GM23338 (cell line): ENCODE measurements at regions not wholly inside any gene's neighbourhood (a gene's known extent, or its start where the extent isn't known, plus 50 kb on each side); places are given as distances from the start of the nearest gene placed in this dataset.

Experiments
- ATAC-seq: fragments of 200-7000 bp; cut with Tn5 transposase; 3 replicates; pipeline ENCODE4 v1.9.1; 2020
- DNase-seq: peaks from one replicate; pipeline ENCODE4 v3.0.0-alpha.2; 2015; ENCODE audit warnings: low spot score
- H2AFZ ChIP-seq: fragments of 200-600 bp; sonication (generic); 2 replicates; pipeline ENCODE4 v1.8.0; 2016; ENCODE audit warnings: antibody characterized with exemption, mild to moderate bottlenecking, moderate library complexity
- H3F3A ChIP-seq: fragments of 200-600 bp; sonication (generic); replicated peaks from 2 replicates; pipeline ENCODE4 v1.8.0; 2017; ENCODE audit warnings: antibody characterized with exemption, mixed run types, low read depth
- H3K27ac ChIP-seq: fragments of 200-600 bp; sonication (generic); 2 replicates; pipeline ENCODE4 v1.6.1; 2016; ENCODE audit warnings: low read depth
- H3K27me3 ChIP-seq: fragments of 200-600 bp; sonication (generic); 2 replicates; pipeline ENCODE4 v1.8.0; 2016; ENCODE audit warnings: mild to moderate bottlenecking, mixed run types, moderate library complexity; ENCODE audit not compliant: insufficient read depth
- H3K36me3 ChIP-seq: fragments of 200-600 bp; sonication (generic); 2 replicates; pipeline ENCODE4 v1.8.0; 2016; ENCODE audit warnings: mild to moderate bottlenecking; ENCODE audit not compliant: insufficient read depth
- H3K4me1 ChIP-seq: fragments of 200-600 bp; sonication (generic); 2 replicates; pipeline ENCODE4 v1.8.0; 2016; ENCODE audit warnings: mild to moderate bottlenecking, moderate library complexity; ENCODE audit not compliant: insufficient read depth
- H3K4me2 ChIP-seq: fragments of 200-600 bp; sonication (generic); 2 replicates; pipeline ENCODE4 v1.7.1; 2017; ENCODE audit warnings: mixed run types
- H3K4me3 ChIP-seq: fragments of 200-600 bp; sonication (generic); 2 replicates; pipeline ENCODE4 v1.6.1; 2016; ENCODE audit warnings: mixed run types
- H3K79me2 ChIP-seq: fragments of 200-600 bp; sonication (generic); replicated peaks from 2 replicates; pipeline ENCODE4 v1.8.0; 2017; ENCODE audit warnings: mild to moderate bottlenecking; ENCODE audit not compliant: insufficient read depth
- H3K9me2 ChIP-seq: fragments of 200-600 bp; sonication (generic); 2 replicates; pipeline ENCODE4 v1.8.0; 2017; ENCODE audit not compliant: insufficient read depth
- H4K20me1 ChIP-seq: fragments of 200-600 bp; sonication (generic); replicated peaks from 2 replicates; pipeline ENCODE4 v1.8.0; 2017; ENCODE audit warnings: mild to moderate bottlenecking; ENCODE audit not compliant: insufficient read depth
- H3K27ac Mint-ChIP-seq: 2 replicates; pipeline ENCODE4 v1.8.0; 2020; ENCODE audit warnings: inconsistent platforms, mild to moderate bottlenecking, moderate library complexity, mixed read lengths
- H3K27me3 Mint-ChIP-seq: 3 replicates; pipeline ENCODE4 v1.8.0; 2022; ENCODE audit warnings: low read depth, mild to moderate bottlenecking, moderate library complexity, mixed read lengths, inconsistent platforms; ENCODE audit not compliant: insufficient read depth, poor library complexity
- H3K36me3 Mint-ChIP-seq: 3 replicates; pipeline ENCODE4 v1.8.0; 2021; ENCODE audit warnings: low read depth, mild to moderate bottlenecking, inconsistent platforms, moderate library complexity, mixed read lengths
- H3K4me1 Mint-ChIP-seq: 3 replicates; pipeline ENCODE4 v1.8.0; 2020; ENCODE audit warnings: mild to moderate bottlenecking, inconsistent platforms, mixed read lengths
- H3K4me3 Mint-ChIP-seq: 3 replicates; pipeline ENCODE4 v1.8.0; 2021; ENCODE audit warnings: moderate library complexity, mild to moderate bottlenecking, inconsistent platforms, mixed read lengths
- H3K9me3 Mint-ChIP-seq: 3 replicates; pipeline ENCODE4 v1.8.0; 2020; ENCODE audit warnings: moderate library complexity, mild to moderate bottlenecking, inconsistent platforms, mixed read lengths
- CREB1 ChIP-seq: fragments of 250-450 bp; sonication (Bioruptor Pico); IDR thresholded peaks from 2 replicates; pipeline ENCODE4 v1.5.0; 2020; ENCODE audit warnings: low read depth, mild to moderate bottlenecking, moderate library complexity
- EZH2 ChIP-seq: fragments of 200-600 bp; sonication (generic); IDR thresholded peaks from one replicate; pipeline ENCODE4 v1.8.0; 2017; ENCODE audit warnings: antibody characterized with exemption, mild to moderate bottlenecking, low read depth; ENCODE audit not compliant: unreplicated experiment
- EZH2phosphoT487 ChIP-seq: fragments of 200-600 bp; sonication (generic); IDR thresholded peaks from one replicate; pipeline ENCODE4 v1.8.1; 2018; ENCODE audit warnings: antibody characterized with exemption; ENCODE audit not compliant: unreplicated experiment
- JUNB ChIP-seq: IDR thresholded peaks from one replicate; pipeline ENCODE4 v1.6.1; 2016; ENCODE audit warnings: antibody characterized with exemption; ENCODE audit not compliant: unreplicated experiment
- NANOG ChIP-seq: IDR thresholded peaks from 2 replicates; pipeline ENCODE4 v1.6.1; 2016; ENCODE audit warnings: antibody characterized with exemption, borderline replicate concordance
- POLR2AphosphoS5 ChIP-seq: IDR thresholded peaks from 2 replicates; pipeline ENCODE4 v1.6.1; 2016; ENCODE audit warnings: antibody characterized with exemption, low read depth
- STAT1 ChIP-seq: IDR thresholded peaks from one replicate; pipeline ENCODE4 v1.6.1; 2016; ENCODE audit warnings: antibody characterized with exemption; ENCODE audit not compliant: unreplicated experiment
- ZNF114 ChIP-seq: fragments of 250-450 bp; sonication (Bioruptor Pico); IDR thresholded peaks from 2 replicates; pipeline ENCODE4 v1.5.0; 2020; ENCODE audit warnings: mild to moderate bottlenecking, moderate library complexity
- ZNF331 ChIP-seq: fragments of 250-450 bp; sonication (Bioruptor Pico); IDR thresholded peaks from 2 replicates; pipeline ENCODE4 v1.5.0; 2020; ENCODE audit warnings: low read depth, mild to moderate bottlenecking, moderate library complexity
- TF ChIP-seq, protein P1 (sequence below), 2 experiments: fragments of 200-600 bp in 1 of 2; sonication (generic) in 1 of 2; conservative IDR thresholded peaks; 2 replicates each; pipeline versions ENCODE4 v1.5.1 to v1.6.1; 2016 to 2017; ENCODE audit warnings: antibody characterized with exemption in 2 of 2, low read depth in 2 of 2, mild to moderate bottlenecking in 2 of 2, moderate library complexity in 1 of 2
- TF ChIP-seq, protein P2 (sequence below): IDR thresholded peaks from one replicate; pipeline ENCODE4 v1.6.1; 2018; ENCODE audit warnings: antibody characterized with exemption; ENCODE audit not compliant: unreplicated experiment
- TF ChIP-seq, protein P3 (sequence below): fragments of 250-450 bp; sonication (Bioruptor Pico); IDR thresholded peaks from 2 replicates; pipeline ENCODE4 v1.5.0; 2020; ENCODE audit warnings: mild to moderate bottlenecking, moderate library complexity
- TF ChIP-seq, protein P4 (sequence below): IDR thresholded peaks from 2 replicates; pipeline ENCODE4 v1.6.1; 2016; ENCODE audit warnings: antibody characterized with exemption

DNA sequence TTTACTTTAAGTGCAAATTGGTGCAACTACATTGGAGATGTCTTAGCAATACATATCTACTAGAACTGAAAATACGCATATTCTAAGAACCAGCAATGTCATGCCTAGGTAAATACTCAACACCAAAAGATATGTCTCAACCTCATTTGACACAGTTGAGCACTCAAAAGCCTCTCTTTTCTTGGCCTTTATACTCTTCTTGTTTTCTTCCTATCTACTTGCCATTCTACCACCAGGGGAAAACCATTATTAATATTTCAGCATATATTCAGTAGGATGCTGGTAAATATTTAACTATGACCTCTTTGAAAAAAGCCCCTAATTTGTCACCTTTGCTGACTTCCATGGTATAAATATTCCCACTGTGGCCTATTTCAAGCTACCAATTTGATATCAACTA is 443.8 kb downstream of the LRRC70 start:
- no peak for ATAC-seq
- H3K9me3 Mint-ChIP-seq: peaks cover 12% of the 10 kb centered on the region

More for the DNA sequence above, 443.8 kb downstream of the LRRC70 start:
- Mint-ChIP-seq H3K27me3 (no peaks in the 10 kb centered on the region), H3K4me3 (no peak overlapping the region), H3K4me1 (no peaks in the 10 kb centered on the region), H3K36me3 (peaks cover 4% of the 10 kb centered on the region; the same call in 1 of the 3 replicates), H3K27ac (no peak overlapping the region)
- H3K79me2 ChIP-seq: no peaks in the 10 kb centered on the region
- no peak for DNase-seq
- no peaks in the 10 kb centered on the region for H3K36me3 ChIP-seq
- H3K4me1 ChIP-seq: no peaks in the 10 kb centered on the region
- no peaks in the 10 kb centered on the region for H4K20me1 ChIP-seq
- H3K27ac ChIP-seq: no peak overlapping the region
- no peak overlapping the region for H3K4me3 ChIP-seq
- H3K27me3 ChIP-seq: no peaks in the 10 kb centered on the region
- no peaks in the 10 kb centered on the region for H3F3A ChIP-seq
- H3K9me2 ChIP-seq: peaks cover 11% of the 10 kb centered on the region; the same call in 1 of the 2 replicates
- no peak overlapping the region for H2AFZ ChIP-seq
- H3K4me2 ChIP-seq: no peak overlapping the region
- TF ChIP-seq JUNB (no peak), EZH2 (no peak), NANOG (no peak), STAT1 (no peak), CREB1 (CRISPR knock-in tag) (no peak), ZNF331 (CRISPR knock-in tag) (no peak), POLR2AphosphoS5 (no peak), EZH2phosphoT487 (no peak), ZNF114 (CRISPR knock-in tag) (no peak)
- TF ChIP-seq, protein P1, sequence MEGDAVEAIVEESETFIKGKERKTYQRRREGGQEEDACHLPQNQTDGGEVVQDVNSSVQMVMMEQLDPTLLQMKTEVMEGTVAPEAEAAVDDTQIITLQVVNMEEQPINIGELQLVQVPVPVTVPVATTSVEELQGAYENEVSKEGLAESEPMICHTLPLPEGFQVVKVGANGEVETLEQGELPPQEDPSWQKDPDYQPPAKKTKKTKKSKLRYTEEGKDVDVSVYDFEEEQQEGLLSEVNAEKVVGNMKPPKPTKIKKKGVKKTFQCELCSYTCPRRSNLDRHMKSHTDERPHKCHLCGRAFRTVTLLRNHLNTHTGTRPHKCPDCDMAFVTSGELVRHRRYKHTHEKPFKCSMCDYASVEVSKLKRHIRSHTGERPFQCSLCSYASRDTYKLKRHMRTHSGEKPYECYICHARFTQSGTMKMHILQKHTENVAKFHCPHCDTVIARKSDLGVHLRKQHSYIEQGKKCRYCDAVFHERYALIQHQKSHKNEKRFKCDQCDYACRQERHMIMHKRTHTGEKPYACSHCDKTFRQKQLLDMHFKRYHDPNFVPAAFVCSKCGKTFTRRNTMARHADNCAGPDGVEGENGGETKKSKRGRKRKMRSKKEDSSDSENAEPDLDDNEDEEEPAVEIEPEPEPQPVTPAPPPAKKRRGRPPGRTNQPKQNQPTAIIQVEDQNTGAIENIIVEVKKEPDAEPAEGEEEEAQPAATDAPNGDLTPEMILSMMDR (conservative IDR thresholded peaks at IDR 0.05; ENCODE audit: low read depth in 2 of 2): no peak
- TF ChIP-seq, protein P2, sequence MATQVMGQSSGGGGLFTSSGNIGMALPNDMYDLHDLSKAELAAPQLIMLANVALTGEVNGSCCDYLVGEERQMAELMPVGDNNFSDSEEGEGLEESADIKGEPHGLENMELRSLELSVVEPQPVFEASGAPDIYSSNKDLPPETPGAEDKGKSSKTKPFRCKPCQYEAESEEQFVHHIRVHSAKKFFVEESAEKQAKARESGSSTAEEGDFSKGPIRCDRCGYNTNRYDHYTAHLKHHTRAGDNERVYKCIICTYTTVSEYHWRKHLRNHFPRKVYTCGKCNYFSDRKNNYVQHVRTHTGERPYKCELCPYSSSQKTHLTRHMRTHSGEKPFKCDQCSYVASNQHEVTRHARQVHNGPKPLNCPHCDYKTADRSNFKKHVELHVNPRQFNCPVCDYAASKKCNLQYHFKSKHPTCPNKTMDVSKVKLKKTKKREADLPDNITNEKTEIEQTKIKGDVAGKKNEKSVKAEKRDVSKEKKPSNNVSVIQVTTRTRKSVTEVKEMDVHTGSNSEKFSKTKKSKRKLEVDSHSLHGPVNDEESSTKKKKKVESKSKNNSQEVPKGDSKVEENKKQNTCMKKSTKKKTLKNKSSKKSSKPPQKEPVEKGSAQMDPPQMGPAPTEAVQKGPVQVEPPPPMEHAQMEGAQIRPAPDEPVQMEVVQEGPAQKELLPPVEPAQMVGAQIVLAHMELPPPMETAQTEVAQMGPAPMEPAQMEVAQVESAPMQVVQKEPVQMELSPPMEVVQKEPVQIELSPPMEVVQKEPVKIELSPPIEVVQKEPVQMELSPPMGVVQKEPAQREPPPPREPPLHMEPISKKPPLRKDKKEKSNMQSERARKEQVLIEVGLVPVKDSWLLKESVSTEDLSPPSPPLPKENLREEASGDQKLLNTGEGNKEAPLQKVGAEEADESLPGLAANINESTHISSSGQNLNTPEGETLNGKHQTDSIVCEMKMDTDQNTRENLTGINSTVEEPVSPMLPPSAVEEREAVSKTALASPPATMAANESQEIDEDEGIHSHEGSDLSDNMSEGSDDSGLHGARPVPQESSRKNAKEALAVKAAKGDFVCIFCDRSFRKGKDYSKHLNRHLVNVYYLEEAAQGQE: no peak
- TF ChIP-seq, protein P3, sequence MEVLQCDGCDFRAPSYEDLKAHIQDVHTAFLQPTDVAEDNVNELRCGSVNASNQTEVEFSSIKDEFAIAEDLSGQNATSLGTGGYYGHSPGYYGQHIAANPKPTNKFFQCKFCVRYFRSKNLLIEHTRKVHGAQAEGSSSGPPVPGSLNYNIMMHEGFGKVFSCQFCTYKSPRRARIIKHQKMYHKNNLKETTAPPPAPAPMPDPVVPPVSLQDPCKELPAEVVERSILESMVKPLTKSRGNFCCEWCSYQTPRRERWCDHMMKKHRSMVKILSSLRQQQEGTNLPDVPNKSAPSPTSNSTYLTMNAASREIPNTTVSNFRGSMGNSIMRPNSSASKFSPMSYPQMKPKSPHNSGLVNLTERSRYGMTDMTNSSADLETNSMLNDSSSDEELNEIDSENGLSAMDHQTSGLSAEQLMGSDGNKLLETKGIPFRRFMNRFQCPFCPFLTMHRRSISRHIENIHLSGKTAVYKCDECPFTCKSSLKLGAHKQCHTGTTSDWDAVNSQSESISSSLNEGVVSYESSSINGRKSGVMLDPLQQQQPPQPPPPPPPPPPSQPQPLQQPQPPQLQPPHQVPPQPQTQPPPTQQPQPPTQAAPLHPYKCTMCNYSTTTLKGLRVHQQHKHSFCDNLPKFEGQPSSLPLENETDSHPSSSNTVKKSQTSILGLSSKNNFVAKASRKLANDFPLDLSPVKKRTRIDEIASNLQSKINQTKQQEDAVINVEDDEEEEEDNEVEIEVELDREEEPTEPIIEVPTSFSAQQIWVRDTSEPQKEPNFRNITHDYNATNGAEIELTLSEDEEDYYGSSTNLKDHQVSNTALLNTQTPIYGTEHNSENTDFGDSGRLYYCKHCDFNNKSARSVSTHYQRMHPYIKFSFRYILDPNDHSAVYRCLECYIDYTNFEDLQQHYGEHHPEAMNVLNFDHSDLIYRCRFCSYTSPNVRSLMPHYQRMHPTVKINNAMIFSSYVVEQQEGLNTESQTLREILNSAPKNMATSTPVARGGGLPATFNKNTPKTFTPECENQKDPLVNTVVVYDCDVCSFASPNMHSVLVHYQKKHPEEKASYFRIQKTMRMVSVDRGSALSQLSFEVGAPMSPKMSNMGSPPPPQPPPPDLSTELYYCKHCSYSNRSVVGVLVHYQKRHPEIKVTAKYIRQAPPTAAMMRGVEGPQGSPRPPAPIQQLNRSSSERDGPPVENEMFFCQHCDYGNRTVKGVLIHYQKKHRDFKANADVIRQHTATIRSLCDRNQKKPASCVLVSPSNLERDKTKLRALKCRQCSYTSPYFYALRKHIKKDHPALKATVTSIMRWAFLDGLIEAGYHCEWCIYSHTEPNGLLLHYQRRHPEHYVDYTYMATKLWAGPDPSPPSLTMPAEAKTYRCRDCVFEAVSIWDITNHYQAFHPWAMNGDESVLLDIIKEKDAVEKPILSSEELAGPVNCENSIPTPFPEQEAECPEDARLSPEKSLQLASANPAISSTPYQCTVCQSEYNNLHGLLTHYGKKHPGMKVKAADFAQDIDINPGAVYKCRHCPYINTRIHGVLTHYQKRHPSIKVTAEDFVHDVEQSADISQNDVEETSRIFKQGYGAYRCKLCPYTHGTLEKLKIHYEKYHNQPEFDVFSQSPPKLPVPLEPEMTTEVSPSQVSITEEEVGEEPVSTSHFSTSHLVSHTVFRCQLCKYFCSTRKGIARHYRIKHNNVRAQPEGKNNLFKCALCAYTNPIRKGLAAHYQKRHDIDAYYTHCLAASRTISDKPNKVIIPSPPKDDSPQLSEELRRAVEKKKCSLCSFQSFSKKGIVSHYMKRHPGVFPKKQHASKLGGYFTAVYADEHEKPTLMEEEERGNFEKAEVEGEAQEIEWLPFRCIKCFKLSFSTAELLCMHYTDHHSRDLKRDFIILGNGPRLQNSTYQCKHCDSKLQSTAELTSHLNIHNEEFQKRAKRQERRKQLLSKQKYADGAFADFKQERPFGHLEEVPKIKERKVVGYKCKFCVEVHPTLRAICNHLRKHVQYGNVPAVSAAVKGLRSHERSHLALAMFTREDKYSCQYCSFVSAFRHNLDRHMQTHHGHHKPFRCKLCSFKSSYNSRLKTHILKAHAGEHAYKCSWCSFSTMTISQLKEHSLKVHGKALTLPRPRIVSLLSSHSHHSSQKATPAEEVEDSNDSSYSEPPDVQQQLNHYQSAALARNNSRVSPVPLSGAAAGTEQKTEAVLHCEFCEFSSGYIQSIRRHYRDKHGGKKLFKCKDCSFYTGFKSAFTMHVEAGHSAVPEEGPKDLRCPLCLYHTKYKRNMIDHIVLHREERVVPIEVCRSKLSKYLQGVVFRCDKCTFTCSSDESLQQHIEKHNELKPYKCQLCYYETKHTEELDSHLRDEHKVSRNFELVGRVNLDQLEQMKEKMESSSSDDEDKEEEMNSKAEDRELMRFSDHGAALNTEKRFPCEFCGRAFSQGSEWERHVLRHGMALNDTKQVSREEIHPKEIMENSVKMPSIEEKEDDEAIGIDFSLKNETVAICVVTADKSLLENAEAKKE (CRISPR knock-in tag): no peak
- TF ChIP-seq, protein P4, sequence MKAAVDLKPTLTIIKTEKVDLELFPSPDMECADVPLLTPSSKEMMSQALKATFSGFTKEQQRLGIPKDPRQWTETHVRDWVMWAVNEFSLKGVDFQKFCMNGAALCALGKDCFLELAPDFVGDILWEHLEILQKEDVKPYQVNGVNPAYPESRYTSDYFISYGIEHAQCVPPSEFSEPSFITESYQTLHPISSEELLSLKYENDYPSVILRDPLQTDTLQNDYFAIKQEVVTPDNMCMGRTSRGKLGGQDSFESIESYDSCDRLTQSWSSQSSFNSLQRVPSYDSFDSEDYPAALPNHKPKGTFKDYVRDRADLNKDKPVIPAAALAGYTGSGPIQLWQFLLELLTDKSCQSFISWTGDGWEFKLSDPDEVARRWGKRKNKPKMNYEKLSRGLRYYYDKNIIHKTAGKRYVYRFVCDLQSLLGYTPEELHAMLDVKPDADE: no peak
